ENCODE measurements at regions not wholly inside any gene's neighbourhood (a gene's known extent, or its start where the extent isn't known, plus 50 kb on each side); places are given as distances from the start of the nearest gene placed in this dataset.
A peak's percentile ranks its signal among the peaks of the same experiment; 100 is the strongest.
"Not testable (repeated sequence)": the region's sequence is repeated elsewhere in the genome, so short reads cannot be mapped to it uniquely, and the experiment has no call there.

DNA sequence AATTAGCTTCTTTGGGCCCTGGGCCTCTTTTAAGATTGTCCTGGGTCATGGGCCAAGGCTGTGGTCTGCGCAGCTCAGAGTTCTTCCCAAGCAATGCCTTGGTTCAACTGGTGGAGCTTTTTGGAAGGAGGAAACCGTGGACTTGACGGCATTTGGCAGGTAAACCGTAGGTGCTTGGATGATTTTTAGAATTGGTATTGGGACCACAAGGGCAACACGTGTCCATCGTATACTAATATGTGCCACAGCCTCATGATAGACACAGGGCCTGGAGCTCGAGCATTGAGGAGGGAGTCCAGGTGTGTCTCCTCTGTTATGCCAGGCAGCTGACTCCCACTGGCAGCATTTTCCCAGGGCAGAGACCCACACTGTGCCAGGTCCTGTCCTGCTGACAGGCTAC lies 120.9 kb upstream of the PITX1 start:
- no peak for DNase-seq

DNA sequence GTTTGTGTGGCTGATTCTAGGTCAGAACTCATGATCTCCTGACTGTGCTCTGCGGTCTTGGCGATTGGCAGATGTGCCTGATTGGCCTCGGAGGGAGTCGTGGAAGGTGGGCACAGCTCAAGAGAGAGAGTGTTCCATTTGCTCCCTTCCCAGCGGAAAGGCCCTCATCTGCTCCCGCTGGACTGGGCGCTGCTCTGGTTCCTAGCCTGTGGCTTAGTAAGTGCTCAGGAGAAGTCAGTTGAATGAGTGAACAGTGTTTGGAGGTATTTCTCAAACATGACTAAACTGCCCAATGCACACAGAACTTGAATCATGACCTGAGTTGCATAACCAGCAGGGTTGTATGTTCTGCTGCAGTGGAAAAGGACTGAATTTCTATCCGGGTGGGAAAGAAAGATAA lies 120.2 kb upstream of the PITX1 start:
- no peak for DNase-seq

DNA sequence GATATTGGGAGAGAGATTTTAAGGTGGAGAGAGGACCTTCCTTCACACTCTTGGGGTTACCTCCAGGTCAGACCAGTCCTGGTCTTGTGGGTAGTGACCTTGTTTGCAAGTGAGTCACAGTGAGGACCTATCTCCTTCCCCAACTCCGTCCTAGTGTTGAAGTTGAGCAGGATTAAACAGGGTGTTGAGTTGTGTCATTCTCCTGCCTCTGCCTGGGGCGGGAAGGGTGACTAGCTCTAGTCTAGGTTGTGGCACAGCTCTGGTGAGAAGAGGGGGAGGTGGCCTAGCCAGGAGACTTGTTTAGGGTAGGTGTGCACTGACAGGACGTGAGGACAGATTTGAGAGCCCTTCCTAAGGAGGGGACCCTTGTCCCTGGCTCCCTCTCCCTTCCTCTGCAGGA lies 119.6 kb upstream of the PITX1 start:
- no peak for DNase-seq

DNA sequence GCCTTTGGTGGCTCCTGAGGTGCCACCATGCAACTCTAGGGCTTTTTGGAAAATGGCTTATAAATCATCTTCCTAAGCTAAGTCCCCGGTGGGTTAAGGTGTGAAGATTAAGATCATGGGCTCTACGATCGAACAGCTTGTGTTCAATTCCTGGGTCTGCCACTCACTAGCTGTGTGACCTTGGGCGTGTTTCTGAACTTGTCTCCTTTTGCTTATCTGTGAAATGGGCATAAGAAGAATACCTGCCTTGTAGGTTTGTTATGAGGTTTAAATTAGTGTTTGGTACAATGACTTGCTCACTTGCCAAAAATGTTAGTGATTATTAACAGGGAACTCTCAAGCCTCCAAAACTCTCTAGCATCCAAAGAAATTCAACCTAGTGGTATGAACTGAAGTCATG lies 119.2 kb upstream of the PITX1 start:
- no peak for DNase-seq

DNA sequence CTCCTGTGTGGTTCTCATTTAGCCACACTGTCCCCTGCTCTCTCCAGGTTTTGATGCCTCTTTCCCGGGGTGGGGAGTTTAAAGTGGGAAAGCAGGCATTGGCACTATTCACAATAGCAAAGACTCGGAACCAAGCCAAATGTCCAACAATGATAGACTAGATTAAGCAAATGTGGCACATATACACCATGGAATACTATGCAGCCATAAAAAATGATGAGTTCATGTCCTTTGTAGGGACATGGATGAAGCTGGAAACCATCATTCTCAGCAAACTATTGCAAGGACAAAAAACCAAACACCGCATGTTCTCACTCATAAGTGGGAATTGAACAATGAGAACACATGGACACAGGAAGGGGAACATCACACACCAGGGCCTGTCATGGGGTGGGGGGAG lies 117.6 kb upstream of the PITX1 start:
- not testable (repeated sequence) for DNase-seq

DNA sequence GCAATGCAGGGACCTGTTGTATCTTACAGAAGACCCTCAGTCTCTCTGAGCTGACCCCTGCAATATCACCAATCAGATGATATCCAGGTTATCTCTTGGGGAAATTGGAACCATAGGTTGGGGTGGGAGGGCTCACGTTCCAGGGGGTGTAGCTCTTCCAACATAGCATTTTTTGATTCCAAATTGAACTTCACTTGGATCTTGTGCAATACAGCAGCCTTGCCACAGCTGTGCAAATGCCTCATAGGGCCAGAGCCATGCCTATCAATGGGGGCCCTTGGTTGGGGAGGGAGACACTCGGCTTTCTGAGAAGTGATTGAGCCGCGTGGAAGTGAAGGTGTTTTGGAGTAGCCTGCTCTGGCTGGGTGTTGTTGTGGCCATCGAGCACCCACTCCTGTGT lies 117.2 kb upstream of the PITX1 start:
- DNase-seq, result no peak

DNA sequence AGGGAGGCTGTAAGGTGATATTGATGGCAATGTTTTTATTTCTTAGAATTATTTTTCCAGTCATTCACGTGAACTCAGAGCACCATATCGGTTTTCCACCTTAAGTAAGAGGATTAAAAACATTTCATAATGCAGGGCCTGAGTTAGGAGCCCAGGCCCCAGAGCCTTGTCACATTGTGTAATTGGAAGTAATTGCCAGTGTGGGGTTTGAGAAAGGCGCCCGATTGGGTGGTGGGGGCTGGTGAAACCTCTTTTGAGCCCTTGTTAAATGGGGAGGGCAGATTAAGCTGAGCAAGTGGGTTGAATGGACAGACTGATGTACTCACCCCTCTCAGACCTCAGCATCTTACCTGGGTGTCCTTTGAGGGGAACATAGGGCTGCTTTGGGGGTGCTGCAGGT lies 116.7 kb upstream of the PITX1 start:
- no peak for DNase-seq

DNA sequence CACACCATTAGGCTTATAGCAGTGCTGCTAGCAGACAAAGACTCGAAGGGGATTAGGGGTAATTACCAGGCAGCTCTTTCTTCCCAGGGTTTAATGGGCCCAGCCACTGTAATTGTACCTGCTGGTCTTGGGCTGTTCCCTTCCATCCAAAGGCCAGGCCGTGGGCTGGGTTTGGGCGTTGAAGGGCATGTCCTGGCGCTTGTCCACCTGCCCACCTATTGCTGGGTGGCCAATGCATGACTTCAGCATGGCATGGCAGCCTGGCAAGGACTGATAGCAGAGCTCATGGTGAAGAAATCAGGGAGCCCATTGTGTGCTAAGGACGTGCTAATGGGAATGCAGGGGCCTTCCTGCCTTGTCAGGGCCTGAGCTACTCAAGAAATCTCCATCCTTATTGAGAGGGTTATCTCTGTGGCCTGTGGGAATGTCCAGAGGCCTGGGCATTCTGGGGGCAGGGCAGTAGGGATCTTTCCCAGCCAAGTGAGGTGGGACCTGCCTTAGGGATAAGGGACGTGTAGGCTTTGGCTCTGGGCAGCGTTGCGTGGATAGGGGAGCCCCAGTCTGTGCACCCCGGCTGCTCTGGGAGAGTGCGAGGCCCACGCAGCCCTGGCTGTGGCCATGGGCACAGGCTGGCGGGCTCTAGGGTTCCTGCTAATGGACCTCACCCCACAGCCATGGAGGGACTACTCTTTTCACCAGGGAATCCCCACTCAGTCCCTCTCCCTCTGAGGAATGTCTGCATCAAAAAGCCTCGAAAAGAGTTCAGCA lies 116.1 kb upstream of the PITX1 start:
- DNase-seq, result no peak

DNA sequence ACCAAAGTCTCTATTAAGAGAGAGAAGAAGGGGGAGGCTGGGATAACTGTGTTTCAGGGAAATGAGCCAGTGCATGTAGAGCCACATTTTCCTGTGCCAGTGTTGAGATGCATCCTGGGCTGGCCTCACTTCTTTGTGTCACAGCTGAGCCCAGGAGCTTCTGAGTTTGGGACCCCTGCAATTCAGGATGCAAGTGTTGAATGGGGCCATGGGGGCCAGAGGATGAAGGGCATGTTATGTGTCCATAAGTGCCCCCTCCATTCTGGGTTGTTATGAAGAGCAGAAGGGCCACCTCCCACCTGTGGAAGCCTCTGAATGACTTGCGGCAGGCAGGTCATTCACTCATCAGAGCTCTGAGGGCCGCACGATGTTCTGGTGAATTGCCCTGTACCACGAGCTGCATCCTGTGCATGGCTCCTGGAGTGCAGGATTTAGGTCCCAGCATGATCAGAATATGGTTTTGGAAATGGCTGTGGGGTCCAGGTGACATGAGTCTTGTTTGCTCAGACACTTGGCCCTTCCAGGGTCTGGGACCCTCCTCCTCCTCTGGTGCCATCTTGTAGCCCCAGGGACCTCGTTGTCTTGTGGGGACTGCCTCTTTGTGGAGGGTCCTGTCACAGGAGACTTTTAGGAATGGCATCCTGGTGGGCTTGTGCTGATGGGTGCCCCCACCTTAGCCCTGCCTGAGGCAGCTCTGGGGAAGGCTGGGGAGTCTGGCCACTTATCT lies 115.4 kb upstream of the PITX1 start:
- no peak for DNase-seq

DNA sequence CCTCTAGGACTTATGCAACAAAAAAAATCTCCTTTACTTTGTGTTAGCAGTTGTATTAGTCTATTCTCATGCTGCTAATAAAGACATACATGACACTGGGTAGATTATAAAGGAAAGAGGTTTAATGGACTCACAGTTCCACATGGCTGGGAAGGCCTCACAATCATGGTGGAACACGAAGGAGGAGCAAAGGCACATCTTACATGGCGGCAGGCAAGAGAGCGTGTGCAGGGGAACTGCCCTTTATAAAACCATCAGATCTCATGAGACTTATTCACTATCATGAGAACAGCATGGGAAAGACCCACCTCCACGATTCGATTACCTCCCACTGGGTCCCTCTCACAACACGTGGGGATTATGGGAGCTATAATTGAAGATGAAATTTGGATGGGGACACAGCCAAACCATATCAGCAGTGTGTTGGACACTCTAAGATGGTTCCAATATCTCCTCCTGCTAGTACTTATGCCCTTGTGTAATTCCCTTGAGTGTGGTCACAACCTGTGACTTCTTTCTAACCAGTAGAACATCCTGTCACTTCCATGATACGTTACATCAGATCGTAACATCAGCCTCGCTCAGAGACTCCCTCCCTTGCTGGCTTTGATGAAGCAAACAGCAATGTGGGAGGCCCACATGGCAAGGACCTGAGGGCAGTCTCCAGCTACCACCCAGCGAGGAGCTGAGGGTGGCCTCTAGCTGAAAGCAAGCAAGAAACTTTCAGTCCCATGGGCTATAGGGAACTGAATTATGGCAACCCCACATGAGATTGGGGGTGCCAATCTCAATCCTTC lies 113.5 kb upstream of the PITX1 start:
- DNase-seq, result no peak

DNA sequence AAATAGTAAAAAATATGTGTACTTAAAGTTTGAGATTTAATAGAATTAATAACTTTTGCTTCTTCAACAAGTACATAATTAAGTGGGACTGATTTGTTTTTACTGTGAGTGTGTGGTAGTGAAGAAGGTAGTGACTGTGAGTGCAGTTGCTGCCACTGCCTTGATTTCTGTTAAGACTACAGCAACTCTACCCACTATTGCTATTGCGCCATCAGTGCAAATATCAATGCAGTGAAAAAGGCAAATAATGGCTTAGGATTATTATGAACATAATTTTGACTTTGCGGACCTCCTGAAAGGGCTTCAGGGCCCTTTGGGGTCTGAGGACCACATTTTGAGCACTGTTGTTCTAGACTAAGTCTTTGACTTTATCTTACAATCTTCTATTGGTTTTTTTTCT lies 112.0 kb upstream of the PITX1 start:
- DNase-seq, result no peak

DNA sequence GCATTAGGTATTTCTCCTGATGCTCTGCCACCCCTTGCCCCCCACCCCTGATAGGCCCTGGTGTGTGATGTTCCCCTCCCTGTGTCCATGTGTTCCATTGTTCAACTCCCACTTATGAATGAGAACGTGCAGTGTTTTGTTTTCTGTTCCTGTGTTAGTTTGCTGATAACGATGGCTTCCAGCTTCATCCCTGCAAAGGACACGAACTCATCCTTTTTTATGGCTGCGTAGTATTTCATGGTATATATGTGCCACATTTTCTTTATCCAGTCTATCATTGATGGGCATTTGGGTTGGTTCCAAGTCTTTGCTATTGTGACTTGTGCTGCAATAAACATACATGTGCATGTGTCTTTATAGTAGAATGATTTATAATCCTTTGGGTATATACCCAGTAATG lies 109.7 kb upstream of the PITX1 start:
- not testable (repeated sequence) for DNase-seq

DNA sequence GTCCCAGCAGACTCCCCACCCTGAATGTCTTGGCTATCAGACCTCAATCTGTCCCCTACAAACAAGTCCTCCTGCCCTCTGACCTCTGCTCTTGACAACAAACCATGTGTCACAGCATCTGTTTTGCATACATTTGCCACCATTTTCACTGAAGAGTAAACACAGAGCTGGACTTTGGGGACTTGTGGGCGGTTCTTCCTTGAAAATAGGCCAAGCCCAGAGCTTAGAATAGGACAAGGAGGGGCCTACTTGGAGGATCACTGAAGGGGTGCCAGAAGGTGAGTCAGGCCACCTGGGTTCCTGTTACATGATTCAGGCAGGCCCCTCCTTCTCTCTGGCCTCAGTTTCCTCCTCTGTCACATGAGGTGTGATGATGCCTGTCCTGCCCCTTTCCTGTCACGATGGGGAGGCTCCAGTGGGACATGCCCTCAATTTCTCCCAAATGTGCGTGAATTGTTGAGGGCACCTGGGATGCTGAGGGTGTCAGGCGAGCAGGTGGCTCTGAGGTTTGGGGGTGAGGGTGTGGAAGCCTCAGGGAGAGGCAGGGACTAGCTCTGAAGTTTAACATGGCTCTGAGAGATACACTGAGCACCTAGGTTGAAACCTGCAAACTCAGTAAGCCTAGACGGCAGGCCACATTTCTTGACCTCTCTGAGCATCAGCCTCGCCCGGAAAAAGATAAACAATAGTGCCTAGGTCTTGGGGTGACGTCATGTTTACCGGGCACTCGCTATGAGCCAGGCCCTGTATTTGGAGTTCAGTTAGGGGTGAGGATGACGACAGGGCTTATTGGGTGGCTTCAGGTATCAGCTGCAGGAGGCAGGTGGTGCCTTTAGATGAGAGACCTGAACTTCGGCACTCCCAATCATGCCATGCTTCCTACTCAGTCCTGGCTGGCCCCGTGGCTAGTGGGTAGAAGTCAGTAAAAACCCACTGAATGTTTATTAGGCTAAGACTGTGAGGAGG lies 107.6 kb upstream of the PITX1 start:
- DNase-seq, result no peak

DNA sequence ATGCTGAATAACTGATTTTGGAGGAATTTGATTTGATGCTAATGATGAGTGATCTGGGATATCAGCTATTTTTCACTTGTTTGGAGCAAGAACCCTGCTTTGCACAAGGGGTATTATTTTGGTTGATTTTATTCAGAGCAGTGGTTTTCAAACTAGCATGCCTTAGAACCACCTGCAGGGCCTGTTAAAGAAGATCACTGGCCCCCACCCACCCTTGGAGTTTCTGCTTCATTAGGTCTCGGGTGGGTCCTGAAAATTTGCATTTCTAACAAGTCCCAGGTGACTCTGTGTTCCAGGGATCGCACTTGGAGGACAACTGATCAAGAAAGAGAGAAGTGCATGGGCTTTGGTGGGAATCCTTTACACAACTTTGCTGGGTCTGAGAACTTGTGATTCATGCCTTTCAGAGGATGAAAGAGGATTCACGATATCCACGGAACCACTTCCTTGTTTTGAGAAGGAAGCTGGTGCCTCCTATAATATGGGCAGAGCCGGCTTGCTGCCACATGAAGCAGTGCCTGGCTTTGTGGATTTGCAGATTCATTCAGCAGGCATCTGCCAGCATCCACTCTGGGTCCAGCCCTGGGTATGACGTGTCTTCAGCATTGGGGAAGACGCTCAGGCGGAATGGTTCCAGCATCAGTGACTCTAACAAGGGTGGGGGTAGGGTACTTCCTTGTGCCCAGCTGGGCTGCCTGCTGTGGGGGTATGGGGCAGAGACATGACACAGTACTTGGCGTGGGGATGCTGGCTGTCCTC lies 106.6 kb upstream of the PITX1 start:
- no peak for DNase-seq

DNA sequence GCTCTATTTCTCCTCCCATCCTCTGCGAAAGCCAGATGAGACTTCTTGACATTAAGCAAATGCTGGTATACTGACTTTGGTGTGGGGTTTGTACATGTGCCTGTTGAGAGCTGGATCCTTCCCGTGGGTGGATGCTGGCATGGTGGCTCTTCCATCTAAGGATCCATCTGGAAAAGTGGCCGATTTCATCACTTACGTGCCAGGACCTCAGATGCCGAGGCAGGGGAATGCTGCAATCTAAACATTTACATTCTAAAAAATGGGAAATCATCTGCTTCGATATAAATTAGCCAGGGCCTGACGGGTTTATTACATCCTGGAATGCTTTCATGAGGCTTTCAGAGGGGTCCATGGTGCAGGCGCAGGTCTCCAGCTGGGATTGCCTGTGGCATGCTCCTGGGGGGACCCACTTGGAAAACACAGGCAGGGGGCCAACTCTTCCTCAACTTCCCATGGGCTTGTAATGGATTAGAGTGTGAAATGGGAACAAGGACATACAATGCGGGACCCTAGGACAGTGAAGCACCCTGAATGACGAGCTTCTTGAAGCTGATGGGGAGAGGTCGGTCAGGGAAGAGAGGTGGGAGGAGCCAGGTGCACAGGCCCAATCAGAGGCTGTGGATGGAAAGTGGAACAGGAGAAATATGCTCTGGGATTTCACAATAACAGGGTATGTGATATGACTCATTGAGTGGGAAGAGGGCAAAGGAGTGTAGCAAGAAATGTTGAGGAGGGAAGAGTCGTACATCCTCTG lies 105.5 kb upstream of the PITX1 start:
- DNase-seq, result peak; percentile 77

DNA sequence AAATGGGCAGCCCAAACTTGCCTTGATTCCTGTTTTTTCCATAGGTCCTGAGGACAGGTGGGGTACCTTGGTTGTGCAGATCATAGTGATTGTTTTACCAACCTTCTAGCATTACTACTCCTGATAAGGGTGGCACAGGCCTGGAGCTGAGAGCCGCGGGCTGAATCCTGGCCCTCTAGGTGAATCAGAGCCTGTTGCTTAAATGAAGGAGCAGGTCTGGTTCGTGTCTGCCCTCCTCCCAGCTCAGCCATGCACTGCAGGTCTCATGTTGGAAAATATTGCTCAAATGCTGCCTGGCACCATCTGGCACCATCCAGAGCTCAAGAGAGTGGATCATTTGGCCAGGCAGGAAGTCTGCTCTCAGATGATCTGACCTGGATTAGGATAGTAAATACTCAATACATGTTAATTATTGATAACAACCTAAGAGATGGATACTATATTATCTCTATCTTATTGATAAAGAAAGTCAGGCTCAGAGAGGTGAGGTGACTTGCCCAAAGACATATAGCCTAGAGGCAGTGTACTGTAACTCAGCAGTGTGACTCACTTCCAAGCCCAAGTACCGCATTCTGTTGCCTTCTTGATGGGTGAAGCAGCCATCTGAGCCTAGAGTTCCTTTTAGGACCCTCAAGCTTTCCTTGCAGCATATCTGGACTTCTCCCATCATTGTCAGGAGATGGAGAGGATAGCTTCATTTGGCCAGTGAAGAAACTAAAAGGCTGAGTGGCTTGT lies 104.3 kb upstream of the PITX1 start:
- DNase-seq, result peak; percentile 22

DNA sequence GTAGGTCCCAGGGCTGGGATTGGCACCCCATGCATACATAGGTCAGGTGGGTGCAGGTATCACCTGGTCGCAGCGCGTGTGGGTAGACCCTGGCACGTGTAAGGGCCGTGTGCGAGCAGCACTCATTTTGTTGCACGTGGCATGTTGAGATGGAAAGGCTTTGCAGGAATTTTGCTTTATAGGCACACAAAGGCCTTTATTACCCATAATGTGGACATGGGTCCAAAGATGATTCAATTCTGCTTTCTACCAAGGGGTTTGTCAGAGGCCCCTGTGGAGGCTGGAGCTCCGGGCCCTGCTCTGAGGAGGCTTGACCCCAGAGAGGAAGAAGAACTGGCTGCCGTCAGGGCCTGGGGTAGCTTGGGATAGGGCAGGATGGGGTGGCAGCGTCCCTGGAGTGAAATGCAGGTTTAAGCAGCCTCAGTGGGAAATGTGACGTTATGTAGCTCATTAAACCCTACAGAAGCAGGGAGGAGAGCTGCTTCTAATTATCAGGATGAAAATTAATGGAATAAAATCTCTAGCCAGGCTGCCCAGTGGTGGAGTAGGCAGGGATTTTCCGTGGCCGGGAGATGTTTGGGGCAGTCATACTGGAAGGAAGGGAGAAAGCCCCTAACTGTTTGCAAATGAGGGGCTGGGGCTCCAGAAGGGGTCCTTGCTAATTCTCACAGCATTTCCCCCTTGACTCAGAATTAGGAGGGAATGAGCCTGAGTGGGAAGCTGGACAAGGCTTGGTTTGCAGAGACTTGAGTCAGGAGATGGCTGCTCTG lies 103.3 kb upstream of the PITX1 start:
- no peak for DNase-seq

DNA sequence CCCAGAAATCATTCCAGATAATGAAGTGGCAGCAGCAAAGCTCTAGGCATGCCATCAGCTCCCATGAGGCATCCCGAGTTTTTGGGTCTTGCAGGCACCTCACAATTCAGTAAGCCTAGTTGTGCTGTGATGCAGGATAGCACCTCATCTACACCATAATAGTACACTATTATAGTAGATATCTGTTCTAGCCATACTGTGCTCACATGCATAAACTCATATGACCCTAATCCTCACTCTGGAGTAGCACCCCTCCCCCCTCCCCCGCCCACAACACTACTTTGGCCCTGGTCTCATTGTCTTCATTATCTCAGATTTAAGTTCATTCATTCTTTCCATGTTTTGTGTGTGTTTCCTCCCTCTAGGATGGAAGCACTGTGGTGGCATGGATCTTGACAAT lies 102.5 kb upstream of the PITX1 start:
- no peak for DNase-seq

DNA sequence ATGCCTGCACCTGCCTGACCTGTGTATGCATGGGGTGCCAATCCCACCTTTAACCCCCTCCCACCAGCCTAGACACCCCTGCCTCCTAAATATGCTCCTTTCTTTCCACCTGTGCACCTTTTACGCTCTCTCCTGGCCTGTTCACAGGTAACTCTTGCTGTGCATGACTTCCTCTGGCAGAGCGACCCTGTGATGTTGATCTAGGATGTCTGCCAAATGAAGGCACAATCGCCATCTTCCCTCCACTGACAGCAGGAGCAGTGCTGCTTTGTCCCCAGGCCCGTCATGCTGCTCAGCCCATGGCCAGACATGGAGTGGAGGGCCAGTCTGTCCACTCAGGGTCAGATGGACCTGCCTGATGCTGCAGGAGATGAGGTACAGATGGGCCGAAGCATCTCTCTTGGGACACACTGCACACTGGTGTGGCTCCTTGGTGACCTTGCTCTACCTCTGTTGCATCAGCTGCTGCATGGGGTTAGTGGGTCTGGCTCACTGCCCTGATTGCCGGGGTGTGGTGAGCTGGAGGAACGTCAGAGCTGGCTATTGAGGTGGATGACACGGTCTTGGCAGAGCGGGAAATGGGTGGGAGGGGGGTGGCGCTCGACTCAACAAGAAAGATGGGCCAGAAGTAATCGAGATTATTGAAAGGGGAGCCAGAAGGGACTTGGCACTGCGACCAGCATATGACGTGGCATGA lies 101.7 kb upstream of the PITX1 start:
- no peak for DNase-seq
